Tibial artery (tissue), 4 donors: ENCODE measurements at regions not wholly inside any gene's neighbourhood (a gene's known extent, or its start where the extent isn't known, plus 50 kb on each side); places are given as distances from the start of the nearest gene placed in this dataset.
"Not testable (repeated sequence)": the region's sequence is repeated elsewhere in the genome, so short reads cannot be mapped to it uniquely, and the experiment has no call there.

ENCODE experiments used
- DNase-seq, 2 donors: peaks; one replicate each; pipeline ENCODE4 v3.0.0-alpha.2; 2019
- H3K27ac ChIP-seq, 2 donors: fragments of 200-600 bp; sonication (generic) in 1 of 2; 1 replicate in 1 of 2; 2 replicates in 1 of 2; pipeline ENCODE4 v1.5.1; 2018 to 2019; ENCODE audit warnings: mild to moderate bottlenecking in 1 of 2
- H3K27me3 ChIP-seq, 2 donors: fragments of 200-600 bp; sonication (generic) in 1 of 2; one replicate each; pipeline versions ENCODE4 v1.5.1 to v1.6.0; 2016 to 2019
- H3K36me3 ChIP-seq, 3 donors: fragments of 200-600 bp; sonication (generic) in 2 of 3; one replicate each; pipeline ENCODE4 v1.5.1; 2016 to 2019; ENCODE audit warnings: mild to moderate bottlenecking in 2 of 3
- H3K4me1 ChIP-seq, 4 donors: fragments of 200-600 bp; sonication (generic) in 2 of 4; 1 replicate in 3 of 4; 2 replicates in 1 of 4; pipeline ENCODE4 v1.5.1; 2016 to 2019
- H3K4me3 ChIP-seq, 2 donors: fragments of 200-600 bp; sonication (generic) in 1 of 2; 1 replicate in 1 of 2; 2 replicates in 1 of 2; pipeline ENCODE4 v1.5.1; 2018 to 2019; ENCODE audit warnings: mild to moderate bottlenecking in 2 of 2
- H3K9me3 ChIP-seq, 3 donors: fragments of 200-600 bp; sonication (generic) in 1 of 3; one replicate each; pipeline ENCODE4 v1.5.1; 2016 to 2019
- intact Hi-C: fragments of 100-400 bp; cut with DNase I; formaldehyde crosslinking; loops from one replicate; pipeline ENCODE4 v1.15.0; 2023; ENCODE audit warnings: low total_unique reads
- TF ChIP-seq, protein P1 (sequence below), 2 experiments: fragments of 200-600 bp in 1 of 2; fragments of 450-650 bp in 1 of 2; IDR thresholded peaks; one replicate each; pipeline ENCODE4 v1.5.1; 2017 to 2019; ENCODE audit warnings: antibody characterized with exemption in 2 of 2, mild to moderate bottlenecking in 1 of 2, moderate library complexity in 1 of 2

DNA sequence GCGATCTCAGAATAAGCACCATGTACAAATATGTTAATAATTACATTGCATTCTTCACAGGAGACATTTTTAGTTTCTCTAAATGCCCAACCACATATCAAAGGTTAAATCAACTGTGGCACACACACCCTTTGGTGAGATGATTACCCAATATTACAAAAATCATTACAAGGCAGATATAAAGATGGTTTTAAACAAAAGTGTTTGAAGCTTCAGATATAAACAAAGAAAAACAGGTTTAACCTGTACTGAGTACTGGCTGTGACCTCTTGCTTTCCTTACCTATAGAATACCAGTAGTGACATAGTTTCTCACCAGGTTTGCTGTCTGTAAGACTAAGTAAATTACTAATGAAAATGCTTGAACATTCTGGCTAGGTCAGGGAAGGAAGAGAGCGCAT lies 360.0 kb upstream of the IGFBP3 start:
- Histone ChIP-seq H3K4me3 (no peak overlapping the region), H3K27ac (no peak overlapping the region)
- DNase-seq, result no peak

DNA sequence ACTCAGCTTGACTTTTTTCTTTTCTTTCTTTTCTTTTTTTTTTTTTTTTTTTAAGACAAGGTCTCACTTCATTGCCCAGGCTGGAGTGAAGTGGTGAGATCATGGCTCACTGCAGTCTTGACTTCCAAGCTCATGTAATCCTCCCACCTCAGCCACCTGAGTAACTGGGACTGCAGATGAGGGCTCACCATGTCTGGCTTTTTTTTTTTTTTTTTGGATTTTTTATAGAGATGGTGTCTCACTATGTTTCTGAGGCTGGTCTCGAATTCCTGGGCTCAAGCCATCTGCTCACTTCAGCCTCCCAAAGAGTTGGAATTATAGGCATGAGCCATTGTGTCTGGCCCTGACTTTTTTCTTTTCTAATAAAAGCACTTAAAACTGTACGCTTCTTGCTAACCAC lies 358.2 kb upstream of the IGFBP3 start:
- intact Hi-C loops, result no loop called here
- no peaks in the 10 kb centered on the region for H3K27me3 ChIP-seq
- no peak overlapping the region for H3K4me3 ChIP-seq
- no peak overlapping the region for H3K27ac ChIP-seq
- no peaks in the 10 kb centered on the region for H3K36me3 ChIP-seq
- H3K4me1 ChIP-seq, result no peaks in the 10 kb centered on the region
- no peak for DNase-seq
- no peaks in the 10 kb centered on the region for H3K9me3 ChIP-seq
- TF ChIP-seq, protein P1, sequence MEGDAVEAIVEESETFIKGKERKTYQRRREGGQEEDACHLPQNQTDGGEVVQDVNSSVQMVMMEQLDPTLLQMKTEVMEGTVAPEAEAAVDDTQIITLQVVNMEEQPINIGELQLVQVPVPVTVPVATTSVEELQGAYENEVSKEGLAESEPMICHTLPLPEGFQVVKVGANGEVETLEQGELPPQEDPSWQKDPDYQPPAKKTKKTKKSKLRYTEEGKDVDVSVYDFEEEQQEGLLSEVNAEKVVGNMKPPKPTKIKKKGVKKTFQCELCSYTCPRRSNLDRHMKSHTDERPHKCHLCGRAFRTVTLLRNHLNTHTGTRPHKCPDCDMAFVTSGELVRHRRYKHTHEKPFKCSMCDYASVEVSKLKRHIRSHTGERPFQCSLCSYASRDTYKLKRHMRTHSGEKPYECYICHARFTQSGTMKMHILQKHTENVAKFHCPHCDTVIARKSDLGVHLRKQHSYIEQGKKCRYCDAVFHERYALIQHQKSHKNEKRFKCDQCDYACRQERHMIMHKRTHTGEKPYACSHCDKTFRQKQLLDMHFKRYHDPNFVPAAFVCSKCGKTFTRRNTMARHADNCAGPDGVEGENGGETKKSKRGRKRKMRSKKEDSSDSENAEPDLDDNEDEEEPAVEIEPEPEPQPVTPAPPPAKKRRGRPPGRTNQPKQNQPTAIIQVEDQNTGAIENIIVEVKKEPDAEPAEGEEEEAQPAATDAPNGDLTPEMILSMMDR (IDR thresholded peaks at IDR 0.05), result no peak

More for the DNA sequence above, 360.0 kb upstream of the IGFBP3 start:
- Histone ChIP-seq H3K27me3 (no peaks in the 10 kb centered on the region), H3K36me3 (no peaks in the 10 kb centered on the region), H3K4me1 (no peaks in the 10 kb centered on the region), H3K9me3 (no peaks in the 10 kb centered on the region)
- TF ChIP-seq, protein P1 (IDR thresholded peaks at IDR 0.05), result no peak
- intact Hi-C loops, result no loop called here

DNA sequence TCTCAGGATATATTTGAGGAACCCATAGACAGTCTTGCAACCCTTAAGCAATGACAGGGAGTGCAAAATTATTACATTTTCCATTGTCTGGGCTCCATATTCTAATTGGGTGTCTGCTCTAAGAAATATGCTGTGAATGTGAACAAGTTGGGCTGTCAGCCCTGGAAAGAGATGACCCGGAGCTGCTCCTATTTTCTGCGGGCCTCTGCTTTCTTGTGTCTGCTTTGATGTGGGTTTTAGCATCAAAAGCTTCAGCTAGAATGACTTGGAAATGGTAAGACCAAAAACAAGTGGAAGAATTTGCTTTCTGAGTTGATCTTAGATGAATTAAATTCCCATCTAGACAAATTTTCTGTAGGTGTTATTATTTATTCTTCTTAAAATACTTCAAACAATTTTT lies 343.6 kb upstream of the IGFBP3 start:
- intact Hi-C loops, result no loop called here
- H3K27ac ChIP-seq, result no peak overlapping the region
- DNase-seq, result no peak
- no peaks in the 10 kb centered on the region for H3K27me3 ChIP-seq
- no peaks in the 10 kb centered on the region for H3K36me3 ChIP-seq
- H3K4me3 ChIP-seq, result no peak overlapping the region
- peaks cover 0 to 16% (median 7%) of the 10 kb centered on the region in 3 donors for H3K9me3 ChIP-seq
- TF ChIP-seq, protein P1 (IDR thresholded peaks at IDR 0.05), result no peak
- H3K4me1 ChIP-seq, result no peaks in the 10 kb centered on the region

DNA sequence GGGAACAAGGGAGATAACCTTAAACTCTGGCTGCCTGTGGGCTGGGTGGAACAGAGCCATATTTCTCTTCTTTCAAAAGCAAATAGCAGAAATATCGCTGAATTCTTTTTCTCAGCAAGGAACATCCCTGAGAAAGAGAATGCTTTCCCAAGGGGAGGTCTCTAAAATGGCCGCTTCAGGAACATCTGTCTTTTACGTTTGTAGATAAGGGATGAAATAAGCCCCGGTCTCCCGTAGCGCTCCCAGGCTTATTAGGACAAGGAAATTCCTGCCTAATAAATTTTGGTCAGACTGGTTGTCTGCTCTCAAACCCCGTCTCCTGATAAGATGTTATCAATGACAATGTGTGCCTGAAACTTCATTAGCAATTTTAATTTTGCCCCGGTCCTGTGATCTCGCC lies 340.6 kb upstream of the IGFBP3 start:
- H3K9me3 ChIP-seq, result peaks cover 0 to 16% (median 7%) of the 10 kb centered on the region in 3 donors
- H3K4me1 ChIP-seq, H3K4me3 ChIP-seq, H3K27ac ChIP-seq, H3K27me3 ChIP-seq, H3K36me3 ChIP-seq, DNase-seq, intact Hi-C loops: not testable (repeated sequence)

DNA sequence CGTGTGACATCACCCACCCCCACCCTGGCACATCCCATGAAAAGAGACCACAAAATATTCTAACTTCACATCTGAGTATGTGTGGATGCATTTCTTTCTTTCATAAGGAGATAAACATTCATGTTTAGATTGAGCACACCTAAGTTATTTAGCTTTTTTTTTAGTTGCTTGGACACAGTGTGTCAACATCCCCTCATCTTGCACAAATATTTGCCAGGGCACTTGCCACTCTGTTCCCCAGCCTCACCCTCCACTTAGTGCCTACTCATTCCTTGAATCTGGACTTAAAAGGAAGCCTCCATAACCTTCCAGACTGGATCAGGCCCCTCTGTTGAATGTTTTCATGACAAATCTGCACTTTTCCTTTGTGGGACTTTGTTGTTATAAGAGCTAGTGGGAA lies 338.9 kb upstream of the IGFBP3 start:
- no peak for DNase-seq
- intact Hi-C loops, result no loop called here
- no peak overlapping the region for H3K4me3 ChIP-seq
- H3K4me1 ChIP-seq, result no peaks in the 10 kb centered on the region
- no peaks in the 10 kb centered on the region for H3K36me3 ChIP-seq
- TF ChIP-seq, protein P1 (IDR thresholded peaks at IDR 0.05), result no peak
- no peaks in the 10 kb centered on the region for H3K27me3 ChIP-seq
- H3K9me3 ChIP-seq, result peaks cover 0 to 16% (median 7%) of the 10 kb centered on the region in 3 donors
- H3K27ac ChIP-seq, result no peak overlapping the region

DNA sequence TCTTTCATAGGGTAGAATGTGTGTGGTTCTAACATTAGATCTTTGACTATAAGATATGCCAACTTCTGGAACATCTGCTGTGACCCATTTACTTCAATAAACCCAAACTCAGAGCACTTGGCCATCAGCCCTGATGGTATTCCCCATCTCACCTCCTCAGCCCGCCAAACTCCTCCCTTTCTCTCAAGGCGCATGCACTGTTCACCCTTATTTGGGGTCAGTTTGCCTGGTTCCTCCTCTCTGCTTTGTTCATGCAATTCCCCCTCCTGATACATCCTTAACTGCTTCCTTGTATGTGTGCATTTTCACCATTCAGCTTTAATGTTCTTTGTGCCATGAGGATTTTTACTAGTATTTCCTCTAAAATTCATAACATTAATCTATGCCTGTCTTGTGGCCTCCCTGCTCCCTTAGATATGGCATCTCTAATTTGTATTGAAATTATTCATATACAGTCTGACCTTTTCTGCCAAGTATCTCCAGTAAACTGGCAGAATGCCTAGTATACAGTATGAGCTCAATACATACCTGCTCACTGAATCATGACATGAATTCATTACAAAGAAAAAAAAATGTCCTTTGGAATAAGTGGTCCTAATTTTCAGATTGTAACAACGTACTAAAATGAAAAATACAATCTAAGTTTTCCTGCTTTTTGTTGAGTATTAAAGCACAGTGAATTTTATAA lies 336.8 kb upstream of the IGFBP3 start:
- Histone ChIP-seq H3K9me3 (peaks cover 0 to 16% (median 7%) of the 10 kb centered on the region in 3 donors), H3K27ac (no peak overlapping the region), H3K4me1 (no peaks in the 10 kb centered on the region), H3K27me3 (no peaks in the 10 kb centered on the region), H3K36me3 (no peaks in the 10 kb centered on the region), H3K4me3 (no peak overlapping the region)
- intact Hi-C loops, result no loop called here
- no peak for DNase-seq
- TF ChIP-seq, protein P1 (IDR thresholded peaks at IDR 0.05), result no peak
